Smooth muscle cell of the brain vasculature (primary cell): ENCODE measurements at regions not wholly inside any gene's neighbourhood (a gene's known extent, or its start where the extent isn't known, plus 50 kb on each side); places are given as distances from the start of the nearest gene placed in this dataset.
A peak's percentile ranks its signal among the peaks of the same experiment; 100 is the strongest.
"Not testable (repeated sequence)": the region's sequence is repeated elsewhere in the genome, so short reads cannot be mapped to it uniquely, and the experiment has no call there.

Experiments
- DNase-seq: peaks from one replicate; pipeline ENCODE4 v3.0.0-alpha.2; 2012; ENCODE audit warnings: low read depth, low spot score

DNA sequence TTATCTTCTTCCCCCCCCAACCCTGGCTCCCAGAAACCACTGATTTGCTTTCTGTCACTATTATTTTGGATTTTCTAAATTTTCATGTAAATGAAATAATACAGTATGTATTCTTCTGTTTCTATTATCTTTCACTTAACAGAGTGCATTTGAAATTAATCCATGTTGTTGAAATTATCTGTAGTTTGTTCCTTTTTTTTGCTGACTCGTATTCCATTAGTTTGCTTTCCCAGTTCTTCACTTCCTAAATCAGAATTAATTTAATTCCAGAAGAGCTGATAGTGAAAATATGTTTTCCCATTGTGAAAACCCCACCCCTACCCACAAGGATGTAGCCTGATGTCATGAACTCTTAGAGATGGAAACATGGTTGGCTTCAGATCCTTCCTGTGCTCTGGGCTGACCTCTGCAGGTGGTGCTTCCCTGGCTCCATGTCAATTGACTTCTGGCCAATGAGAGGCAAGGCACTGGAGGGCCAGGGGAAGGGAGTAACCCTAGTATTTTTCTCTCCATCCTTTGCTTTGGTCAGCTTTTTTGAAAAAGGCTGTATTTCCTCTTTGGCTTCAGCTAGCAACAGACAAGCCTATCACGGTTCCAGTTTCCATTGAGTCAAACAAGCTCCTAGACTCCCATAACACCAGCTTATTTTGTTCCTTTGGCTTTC lies 244.4 kb upstream of the HSF2 start:
- DNase-seq: no peak

DNA sequence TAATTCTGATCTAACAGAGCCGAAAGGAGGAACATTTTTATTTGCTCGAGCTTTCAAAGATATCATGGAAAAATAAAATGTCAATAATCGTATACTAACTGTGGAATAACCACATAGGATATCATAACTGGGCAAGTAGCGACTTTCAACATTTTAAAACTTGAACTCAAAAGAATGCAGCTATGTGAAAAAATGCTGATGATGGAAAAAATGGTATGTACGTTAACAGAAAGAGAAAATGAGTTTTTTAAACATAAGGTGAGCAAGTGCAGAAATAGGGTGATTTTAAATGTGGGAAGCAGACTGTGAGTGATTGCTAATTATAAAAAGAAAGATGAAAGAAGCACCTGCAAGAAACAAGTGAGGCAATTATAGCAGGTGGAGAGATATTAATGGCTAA lies 238.3 kb upstream of the HSF2 start:
- DNase-seq: no peak

DNA sequence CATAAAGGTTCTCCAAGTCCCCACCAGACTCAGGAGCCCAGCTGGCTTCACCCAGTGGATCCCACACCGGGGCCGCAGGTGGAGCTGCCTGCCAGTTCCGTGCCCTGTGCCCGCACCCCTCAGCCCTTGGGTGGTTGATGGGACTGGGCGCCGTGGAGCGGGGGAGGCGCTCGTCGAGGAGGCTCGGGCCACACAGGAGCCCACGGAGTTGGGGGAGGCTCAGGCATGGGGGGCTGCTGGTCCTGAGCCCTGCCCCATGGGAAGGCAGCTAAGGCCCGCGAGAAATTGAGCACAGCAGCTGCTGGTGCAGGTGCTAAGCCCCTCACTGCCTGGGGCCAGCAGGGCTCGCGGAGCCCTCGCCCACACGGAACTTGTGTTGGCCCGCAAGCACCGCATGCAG lies 234.4 kb upstream of the HSF2 start:
- no peak for DNase-seq

DNA sequence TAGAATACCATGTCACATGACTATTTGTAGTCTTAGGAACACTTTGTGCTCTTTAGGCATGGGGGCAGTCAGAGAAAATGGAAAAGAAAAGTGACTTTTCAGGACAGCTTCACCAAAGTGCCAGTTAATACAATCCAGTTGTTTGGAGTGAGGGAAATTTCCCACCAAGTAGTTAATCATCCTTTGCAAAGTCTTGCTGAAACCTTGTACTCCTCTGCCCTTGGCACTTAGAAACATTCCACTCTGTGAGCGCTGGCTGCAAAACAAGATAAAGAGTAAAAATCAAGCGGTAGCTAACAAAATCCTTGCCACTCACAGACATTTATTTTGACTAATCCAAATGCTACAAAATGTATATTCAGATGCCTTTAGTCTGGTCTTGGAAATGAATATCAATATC lies 229.2 kb upstream of the HSF2 start:
- DNase-seq: no peak

DNA sequence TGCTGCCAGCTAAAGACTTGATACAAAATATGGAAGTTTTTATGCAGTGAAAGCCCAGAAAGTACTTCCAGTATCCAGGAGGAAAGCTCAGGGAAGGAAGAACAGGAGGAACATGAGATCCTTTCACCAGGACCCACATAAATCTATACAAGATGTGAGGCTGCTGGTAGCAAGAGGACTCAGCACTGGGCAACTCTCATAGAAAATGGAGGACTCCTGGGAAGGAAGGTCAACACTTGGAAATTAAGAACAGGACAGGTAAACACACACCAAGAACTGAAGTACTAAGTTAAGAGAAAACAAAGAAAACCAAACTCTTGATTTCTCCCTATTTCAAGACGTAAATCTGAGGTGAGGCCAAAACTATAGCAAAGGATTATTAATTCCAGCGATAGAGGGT lies 220.5 kb upstream of the HSF2 start:
- no peak for DNase-seq

DNA sequence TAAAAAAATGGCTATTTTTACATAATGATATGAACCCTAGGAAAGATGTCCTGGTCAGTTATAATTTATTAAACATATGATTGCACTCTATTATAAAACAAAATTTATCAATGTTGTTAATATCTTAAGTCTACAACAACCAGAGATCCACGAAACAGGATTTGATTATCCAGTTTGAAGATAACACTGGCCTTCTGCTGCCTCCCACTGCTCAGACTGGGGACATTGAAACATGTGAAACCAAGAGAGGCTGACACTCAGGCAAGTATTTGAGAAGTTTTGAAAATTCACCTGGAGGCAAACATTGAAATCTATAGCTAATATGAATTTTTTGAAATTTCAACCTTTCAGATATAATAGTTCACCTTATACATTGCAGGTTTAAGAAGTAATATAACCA lies 219.3 kb upstream of the HSF2 start:
- peak; percentile 9 for DNase-seq

DNA sequence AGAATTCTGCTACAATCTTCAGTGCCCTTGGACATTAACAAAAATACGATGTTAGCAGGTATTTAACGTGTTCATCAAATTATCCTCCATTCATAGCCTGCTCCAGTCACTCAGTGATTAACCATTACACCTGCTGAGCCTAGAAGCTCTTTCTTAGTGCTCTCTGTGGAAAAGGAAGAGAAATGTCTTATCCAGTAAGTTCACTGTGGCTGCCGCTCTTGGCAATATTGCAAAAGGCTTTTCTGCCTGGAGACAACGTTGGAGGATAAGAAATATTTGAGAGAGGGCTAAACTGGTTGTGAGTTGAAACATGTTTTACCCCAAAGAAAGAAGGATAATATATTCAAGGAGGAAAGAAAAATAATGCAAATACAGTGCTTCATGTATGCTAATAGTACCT lies 217.4 kb upstream of the HSF2 start:
- no peak for DNase-seq

DNA sequence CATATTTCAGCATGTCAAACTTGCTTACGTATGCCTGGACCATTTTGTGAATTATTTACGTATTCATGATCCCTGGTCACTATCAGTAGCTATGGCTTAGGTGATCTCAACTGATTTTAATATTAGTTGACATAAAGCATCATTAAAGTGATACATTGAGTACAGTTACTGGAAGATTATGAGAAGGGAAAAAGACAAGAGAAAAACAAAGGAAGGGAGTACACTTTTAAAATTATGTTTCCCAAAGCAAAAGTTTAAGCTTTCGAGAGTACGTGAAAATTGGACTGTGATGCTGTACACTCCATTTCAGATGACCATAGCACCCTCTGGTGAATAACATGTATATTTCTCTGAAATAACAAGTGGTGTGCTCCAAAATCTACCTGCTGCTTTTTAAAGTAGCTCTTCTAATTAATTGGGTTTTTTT lies 215.0 kb upstream of the HSF2 start:
- DNase-seq: peak; percentile 21

DNA sequence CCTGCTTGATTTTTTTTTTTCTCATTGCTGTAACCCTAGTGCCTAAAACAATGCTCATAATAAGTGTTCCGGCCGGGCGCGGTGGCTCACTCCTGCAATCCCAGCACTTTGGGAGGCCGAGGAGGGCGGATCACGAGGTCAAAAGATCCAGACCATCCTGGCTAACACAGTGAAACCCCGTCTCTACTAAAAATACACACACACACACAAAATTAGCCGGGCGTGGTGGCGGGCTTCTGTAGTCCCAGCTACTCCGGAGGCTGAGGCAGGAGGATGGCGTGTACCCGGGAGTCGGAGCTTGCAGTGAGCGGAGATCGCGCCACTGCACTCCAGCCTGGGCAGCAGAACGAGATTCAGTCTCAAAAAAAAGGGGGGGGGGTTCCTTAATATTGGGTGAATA lies 214.0 kb upstream of the HSF2 start:
- not testable (repeated sequence) for DNase-seq

DNA sequence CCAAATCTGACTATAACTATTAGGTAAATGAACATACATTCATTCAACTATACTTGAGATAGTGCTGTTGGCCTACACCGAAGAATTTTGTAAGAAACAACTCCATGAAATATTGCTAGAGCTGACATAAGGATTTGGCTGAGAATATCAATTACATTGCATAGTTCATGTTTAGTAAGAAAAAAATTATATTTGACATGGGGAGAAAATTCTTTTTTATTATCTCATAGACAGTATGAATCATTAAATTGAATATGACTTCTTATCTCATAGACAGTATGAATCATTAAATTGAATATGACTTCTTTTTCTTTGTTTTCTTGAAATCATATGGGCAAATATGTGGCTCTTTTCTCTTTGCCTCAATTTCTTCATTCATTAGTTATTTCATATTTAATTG lies 212.3 kb upstream of the HSF2 start:
- DNase-seq: no peak

DNA sequence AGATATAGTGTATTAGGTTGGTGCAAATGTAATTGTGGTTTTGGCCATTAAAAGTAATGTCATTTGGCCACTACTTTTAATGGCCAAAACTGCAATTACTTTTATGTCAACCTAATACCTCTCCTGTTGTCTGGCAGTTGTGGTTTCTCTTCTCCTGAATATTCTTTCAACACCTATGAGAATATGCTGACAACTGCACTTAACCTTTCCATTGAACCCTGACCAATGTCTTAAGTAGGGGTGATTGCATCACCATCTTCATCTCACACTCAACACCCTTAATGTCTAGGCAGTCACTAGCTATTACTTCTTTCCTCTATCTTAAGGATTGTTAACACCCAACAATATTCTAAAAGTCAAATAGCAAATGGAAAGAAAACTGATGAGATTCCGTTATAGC lies 200.5 kb upstream of the HSF2 start:
- DNase-seq: no peak

DNA sequence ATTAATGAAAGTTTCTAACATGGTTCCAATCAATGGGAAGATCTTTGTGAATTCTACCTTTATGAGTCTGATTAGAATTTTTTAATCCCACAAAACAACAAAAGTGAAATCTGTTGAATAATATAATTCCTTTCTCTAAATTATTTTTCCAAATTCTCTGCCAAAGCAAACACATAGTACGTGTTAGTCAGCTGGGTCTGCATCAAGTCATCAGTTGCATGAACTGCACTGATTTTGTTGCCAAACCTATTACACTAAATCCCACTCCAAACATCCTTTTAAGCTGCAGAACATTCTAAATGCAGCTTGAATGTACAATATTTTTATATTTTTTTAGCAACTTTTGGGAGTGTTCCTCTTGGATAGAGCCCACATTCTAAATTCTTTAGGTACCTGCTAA lies 199.0 kb upstream of the HSF2 start:
- DNase-seq: no peak

DNA sequence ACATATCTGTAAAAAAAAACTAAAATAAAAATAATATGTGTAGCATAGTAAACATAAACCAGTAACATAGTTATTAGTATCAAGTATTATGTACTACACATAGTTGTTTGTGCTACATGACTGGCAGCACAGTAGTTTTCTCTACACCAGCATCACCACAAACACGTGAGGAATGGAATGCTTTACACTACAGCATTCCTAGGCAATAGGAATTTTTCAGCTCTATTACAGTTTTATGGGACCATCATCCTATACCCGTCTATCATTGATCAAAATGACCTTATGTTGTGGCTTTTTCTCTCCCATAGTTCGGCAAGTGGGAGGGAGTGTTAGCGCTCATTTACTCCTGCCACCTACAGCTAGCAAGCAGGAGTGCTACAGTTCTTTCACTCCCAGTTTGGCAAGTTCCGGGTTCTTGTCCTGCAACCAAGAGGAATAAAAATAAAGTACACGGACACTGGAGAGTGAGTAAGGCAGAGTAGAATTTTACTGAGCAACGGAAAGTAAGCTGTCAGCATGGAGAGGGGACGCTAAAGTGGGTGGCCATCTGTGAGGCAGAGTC lies 196.8 kb upstream of the HSF2 start:
- no peak for DNase-seq

DNA sequence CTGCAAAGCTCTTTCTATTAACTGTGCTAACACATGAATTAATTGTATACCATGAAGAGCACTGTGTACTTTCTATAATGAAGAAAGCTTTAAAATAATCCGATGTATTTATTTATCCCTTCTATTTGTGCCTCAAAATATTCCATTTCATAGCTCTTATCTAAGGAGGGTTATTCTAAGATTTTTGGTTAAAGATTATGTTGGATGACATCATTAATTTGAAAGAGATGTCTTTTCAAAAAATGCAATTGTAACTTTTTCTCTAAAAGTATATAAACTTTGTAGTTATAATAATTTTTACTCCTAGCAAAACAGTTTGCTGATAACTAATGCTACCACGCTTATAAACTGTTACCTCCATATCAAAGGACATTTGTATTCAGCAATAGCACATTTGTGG lies 192.4 kb upstream of the HSF2 start:
- DNase-seq: no peak

DNA sequence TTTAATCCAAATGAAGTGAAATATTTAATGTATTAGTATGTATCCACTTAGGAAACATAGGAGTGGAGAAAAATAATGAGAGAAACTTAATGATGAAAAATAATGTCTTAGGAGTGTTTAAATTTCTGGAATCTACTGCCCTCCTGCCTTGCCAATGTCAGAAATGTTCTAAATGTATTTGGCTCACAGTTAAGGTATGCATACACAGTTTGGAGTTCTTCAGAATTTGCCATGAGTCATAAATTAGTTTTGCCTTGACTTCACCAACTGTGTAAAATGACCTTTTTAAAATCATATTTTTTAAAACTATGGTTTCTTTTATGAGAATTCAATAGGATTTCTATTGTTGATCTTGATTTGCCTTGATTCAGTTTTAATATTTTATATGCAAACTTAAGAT lies 191.7 kb upstream of the HSF2 start:
- no peak for DNase-seq

DNA sequence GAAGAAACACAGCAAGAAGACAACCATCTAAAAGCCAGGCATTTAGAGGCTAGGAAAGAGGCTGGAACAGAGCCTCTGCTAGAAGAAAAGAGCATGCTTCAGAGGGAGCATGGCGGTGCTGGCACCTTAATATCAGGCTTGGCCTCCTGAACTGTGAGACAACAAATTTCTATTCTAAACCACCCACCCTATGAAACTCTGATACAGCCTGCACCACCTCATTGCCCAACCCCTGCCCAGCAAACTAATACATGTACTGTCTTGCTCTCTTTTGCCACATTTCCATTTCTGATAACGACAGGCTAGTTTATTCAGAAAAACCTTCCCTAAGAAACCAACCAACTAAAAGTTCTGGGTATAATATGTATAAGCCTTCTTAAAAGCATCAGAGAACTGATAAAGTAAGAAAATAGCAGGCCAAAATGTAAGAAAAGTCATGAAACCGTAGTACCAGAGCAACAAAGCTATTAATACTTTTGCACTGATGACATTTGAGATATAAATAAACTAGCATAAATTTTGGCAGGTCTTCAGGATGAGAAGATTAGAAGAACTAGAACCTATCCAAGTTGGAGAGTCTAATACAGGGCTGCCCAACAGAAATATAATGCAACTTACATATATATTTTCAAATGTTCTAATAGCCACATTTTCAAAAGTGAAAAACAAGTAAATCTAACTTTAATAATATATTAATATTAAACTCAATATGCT lies 184.7 kb upstream of the HSF2 start:
- DNase-seq: no peak

DNA sequence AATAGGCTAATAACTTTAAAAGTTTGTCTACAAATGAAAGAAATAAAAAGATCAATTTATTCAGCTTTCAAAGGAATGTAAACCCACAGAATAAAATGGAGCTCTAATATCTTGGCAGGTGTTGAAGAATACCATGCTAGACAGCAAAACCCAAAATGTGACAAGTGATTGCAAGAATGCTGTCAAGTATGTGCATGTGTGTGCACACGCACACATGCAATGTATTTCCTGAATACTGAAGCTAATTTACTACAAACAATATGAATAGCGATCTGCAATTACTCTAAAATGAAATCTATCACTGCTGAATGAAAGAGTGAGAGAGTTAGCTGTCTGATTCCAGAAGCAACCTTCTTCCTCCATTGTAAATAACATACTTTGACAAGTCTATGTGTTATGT lies 179.2 kb upstream of the HSF2 start:
- no peak for DNase-seq

DNA sequence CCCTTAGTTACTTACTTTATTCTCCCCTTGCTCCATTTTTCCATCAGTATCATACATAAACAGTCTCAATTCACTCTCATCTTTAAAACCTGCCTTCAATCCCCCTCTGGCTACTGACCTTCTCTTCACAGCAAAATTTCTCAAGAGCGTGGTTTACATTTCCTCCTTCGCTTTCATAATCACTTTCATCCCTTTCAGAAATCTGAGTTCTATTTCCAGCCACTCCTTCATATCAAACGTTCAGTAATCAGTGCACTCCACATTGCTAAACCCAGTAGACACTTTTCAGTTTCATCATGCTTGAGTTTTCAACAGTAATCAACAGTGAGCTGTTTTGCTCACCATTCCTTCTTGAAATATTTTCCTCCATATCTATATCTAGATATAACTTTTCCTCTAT lies 176.7 kb upstream of the HSF2 start:
- no peak for DNase-seq

DNA sequence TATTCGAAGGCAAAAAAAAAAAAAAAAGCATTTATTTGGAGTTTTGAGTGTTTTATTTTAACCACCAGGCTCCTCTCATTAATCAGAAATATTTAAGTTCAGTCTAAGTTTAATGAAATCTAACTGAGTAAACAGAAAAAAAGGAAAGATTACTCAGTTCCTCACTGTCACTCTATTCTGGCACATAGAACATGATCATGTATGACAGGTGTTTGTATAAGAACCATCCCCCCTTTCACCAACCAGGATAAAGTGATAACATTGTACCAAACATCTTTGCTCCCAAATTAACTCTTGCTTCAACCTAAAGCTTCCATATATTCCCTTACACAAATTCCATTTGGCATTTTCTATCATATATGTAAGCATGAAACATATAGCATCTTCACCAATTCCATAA lies 176.2 kb upstream of the HSF2 start:
- no peak for DNase-seq

DNA sequence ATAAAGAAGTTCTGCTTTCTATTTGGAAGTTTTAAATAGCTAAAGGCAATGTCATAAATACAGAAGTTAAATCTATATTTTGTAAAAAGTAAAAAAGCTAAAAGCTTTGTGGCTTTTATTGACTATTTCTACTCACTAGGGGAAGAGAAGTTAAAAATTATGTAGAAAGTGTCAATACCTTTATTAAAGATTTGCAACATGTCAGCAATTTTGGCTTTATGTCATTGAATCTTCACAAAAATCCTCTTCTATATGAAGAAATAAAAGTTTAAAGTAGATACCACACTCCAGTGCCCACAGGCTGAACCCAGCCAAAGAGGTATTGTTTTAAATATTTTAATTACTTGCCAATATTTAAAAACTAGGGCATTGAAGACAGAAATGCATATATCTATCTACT lies 160.6 kb upstream of the HSF2 start:
- DNase-seq: no peak

DNA sequence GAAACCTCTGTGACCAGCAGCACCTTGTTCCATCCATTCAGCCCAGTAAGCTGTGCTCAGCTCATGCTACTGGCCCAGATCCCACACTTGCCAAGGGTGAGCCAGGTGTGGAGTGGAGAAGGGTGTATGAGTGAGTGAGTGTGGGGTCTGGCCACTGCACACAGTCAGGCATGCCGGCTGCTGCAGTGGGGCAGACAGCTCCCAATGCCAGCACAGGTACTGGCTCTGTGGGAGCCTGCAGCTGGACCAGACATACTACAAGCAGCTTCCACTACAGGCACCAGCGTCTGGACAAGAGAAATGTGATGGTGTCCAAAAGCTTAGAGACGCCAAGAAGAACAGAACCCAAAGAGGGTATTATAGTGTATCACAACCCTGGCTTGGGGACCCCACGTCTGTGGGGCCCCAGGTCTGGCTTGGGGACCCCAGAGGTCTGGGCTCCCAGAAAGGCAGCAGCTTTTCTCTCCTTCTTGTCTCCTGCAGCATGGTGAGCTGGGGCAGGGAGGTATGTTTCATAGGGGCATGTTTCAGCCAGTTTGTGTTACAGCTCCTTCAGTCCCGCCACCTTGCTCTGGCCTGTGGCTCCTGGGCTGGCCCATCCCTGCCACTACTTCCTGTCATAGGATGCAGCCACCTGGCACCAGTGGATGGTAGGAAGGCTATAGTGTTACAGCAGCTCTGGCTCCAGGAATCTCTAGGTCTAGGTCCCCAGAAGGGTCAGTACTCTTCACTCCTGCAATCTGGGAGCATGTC lies 152.4 kb upstream of the HSF2 start:
- no peak for DNase-seq

DNA sequence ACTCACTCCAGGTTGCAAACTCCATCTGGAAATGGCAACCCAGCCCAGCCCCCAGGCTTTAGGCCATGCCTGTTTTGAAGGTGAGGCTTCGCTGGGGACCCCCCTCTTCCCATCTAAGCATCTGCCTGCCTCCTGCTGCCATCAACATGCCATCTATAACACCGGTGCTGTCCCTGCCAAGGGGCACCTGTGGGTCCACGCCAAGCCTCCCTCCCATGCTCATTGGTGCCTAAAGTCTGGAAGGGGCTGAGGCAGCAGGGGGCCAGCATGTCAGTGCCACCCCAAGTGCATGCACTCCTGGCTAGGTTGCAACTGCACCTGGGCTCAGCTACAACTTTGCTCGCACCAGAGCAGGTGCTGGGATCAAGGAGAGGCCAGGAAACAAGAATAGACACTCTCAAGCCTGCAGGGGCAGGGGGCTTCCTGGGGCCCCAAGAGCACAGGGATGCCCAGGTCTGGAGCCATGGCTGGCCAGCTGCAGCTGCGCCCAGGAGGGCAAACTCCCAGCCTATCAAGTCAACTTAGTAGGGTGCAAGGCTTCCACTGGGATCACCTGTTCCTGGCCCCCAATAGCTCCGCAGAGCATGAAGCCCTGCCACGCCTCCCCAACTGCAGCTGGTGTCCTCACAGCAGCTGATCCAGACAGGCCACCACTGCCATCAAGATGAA lies 151.3 kb upstream of the HSF2 start:
- DNase-seq: no peak
